ENCODE measurements at regions not wholly inside any gene's neighbourhood (a gene's known extent, or its start where the extent isn't known, plus 50 kb on each side); places are given as distances from the start of the nearest gene placed in this dataset.

DNA sequence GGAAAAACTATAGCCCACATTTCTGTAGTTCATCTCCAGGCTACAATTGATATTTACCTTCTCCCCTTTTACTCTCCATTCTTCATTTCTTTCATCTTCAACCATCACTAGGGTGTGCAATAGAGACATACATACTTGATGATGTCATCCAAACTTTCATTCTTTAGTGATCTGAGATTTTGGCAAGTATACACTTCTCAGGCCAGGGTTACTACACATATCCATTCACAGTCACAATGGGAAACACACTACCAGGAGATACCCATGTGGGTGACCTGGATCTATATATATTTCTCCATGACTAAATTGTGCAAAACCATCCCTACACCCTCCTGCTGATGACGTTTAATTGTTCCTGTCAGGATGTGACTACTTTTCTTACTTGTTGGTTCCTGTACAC lies 769.5 kb upstream of the DPPA4 start:
- DNase-seq (ENCODE audit: low spot score) = no peak

DNA sequence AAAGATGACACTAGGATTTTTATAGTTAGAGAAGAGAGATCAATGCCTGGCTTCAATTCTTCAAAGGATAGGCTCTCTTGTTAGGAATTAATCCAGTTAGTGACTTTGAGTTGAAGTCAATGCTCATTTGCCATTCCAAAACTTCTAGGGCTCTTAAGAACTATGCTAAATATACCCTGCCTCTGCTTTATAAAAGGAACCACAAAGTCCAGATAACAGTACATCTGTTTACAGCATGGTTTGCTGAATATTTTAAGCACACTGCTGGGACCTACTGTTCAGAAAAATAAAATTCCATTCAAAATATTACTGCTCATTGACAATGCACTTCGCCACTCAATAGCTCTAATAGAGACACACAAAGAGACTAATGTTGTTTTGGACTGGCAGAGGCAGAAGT lies 786.6 kb upstream of the DPPA4 start:
- no peak for DNase-seq (ENCODE audit: low spot score)

DNA sequence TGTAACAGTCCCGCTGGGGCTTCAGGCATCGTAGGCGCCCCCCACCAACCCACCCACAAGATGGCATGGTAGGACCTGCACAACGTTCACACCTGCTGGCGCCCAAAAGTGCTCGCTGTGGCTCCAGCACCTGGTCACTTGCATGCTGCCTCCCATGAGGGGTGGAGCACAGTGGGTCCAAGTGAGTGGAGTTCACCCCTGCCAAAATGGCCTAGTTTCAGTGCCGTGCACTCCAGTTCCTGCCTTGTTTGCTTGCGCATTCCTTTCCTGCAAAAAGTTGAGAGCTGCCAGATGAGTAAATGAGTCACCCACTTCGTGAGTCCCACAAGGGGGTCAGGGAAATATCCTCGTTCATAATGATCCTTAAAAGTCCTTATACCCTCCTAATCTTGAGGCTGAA lies 788.7 kb upstream of the DPPA4 start:
- no peak for DNase-seq (ENCODE audit: low spot score)

DNA sequence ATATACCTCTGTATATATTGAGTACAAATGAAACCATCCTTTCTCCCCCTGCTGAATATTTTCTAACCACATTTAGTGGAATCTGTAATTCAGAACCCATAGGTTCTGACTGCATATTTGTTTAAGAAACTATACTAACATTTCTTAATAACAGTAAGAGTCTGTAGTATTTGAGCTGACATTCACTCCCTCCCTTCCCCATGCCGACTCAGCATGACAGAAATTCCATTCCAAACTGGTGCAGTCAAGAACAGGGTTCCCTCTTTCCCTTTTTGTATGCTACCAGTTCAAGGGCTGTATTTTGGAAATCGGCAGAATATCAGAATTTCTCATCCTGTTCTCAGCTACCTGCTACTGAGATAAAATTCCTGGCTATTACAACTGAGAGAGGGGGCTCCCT lies 796.6 kb upstream of the DPPA4 start:
- no peak for DNase-seq (ENCODE audit: low spot score)

DNA sequence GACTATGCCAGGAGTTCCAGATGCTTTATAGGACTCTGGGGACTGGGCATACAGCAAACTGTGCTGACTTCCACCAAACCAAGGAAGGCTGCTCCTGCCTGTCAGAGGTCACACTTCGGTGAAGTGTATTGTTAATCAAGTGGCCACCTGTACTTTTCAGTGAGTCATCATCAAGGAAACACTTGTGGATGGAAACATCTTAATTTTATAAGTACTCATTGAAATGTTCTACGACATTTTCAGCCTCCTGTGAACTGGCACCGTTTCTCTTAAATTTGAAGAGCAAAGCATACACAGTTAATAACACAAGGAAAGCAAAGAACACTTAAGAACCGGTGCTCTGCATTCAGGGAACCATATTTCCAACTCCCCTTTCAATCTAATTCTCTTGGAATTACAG lies 801.7 kb upstream of the DPPA4 start:
- DNase-seq (ENCODE audit: low spot score) = no peak

DNA sequence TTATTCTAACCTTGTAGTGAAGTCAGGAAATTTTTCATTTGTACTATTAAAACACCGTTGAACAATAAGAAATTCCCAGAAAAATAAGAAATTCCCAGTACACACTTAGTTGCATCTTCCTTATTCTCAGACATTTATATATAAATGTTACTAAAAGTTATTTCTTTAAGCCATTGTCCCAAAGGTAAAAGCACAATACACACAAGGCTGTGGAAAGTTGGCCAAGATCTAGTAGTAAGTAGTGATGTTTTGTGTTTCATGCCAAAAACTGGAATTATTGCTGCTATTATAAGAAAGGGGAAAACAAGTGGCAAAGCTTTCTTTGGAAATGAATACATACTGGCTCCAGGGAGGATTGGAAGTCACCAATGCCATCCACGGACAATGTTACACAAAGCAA lies 802.5 kb upstream of the DPPA4 start:
- DNase-seq (ENCODE audit: low spot score) = no peak

DNA sequence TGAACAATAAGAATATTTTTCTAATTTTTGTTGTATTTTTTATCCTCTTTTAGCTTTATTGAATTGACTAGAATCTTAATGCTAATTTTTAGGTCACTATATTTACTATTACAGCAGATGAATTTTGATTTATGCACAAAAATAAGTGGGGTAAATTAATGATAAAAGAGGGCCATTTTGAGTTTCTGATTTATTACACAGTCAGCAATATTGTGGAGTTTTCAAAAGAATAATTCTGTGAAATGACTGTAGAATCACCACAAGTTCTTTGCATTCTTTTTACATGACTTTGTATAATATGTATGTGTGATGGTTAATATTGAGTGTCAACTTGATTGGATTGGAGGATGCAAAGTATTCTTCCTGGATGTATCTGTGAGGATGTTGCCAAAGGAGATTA lies 812.4 kb upstream of the DPPA4 start:
- DNase-seq (ENCODE audit: low spot score) = no peak

DNA sequence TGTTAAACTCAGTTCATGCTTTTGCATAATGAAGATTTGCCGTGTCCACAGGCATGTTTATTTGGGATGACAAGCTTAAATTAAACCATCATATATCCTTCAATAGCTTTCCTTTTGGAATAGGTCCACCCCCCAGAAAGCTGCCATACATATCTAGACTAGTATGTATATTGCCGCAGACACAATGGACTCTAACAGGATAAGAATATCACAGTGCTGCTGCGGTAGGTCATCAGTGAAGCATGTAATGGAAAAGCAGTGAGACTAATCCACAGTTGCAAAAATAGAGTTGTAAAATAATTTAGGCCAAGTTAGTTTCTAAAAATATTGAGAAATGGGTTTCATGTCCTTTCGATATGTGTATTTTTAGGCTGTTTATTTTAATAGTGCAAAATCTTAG lies 819.9 kb upstream of the DPPA4 start:
- DNase-seq (ENCODE audit: low spot score) = no peak

DNA sequence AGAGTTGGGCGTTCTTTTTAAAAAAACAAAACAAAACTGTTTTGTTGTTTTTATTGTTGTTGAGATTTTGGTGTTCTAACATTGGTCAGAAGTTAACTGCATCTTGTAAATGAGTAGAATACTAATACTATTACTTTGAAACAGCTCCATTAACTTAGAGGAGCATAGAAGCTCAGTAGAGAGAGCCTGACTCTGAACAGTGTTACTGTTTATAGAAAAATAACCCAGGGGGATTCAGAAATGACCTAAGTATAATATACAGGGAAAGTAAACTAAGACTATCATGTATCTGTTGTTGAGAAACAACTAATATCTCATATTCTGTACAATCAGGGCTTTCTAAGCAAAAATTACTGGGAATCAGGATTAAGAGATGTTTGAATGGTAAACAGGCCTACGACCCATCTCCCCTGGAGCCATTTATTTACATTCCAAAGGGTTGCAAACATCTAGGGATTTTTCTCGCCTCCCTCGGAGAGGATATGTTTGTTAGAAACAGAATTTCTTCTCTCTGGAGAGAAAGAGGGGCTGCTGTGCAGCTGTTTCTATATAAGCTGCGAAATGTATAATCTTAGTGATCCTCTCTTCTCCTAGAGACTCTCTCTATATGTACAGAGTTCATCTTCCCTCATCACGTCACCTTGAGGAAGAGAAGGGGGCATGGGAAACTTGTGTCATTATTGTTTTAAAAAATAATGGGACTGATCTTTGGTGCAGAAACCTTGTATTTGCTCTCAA lies 827.5 kb upstream of the DPPA4 start:
- no peak for DNase-seq (ENCODE audit: low spot score)

DNA sequence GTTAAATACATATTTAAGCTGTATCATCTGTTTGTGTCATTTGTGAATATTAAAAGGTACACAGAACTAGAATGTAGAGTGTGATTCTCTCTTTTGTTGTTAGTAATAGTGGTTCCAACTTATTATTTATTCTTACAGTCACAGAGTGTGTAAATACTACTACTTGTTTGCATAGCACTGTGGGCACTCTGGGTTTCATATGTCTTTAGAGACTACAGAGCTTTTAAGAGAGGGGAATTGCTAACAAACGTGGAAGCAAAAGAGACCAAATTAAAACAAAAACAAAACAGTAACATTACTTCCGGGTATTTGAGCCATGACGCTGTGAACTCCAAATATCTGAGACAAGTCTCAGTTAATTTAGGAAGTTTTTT lies 828.0 kb upstream of the DPPA4 start:
- no peak for DNase-seq (ENCODE audit: low spot score)

DNA sequence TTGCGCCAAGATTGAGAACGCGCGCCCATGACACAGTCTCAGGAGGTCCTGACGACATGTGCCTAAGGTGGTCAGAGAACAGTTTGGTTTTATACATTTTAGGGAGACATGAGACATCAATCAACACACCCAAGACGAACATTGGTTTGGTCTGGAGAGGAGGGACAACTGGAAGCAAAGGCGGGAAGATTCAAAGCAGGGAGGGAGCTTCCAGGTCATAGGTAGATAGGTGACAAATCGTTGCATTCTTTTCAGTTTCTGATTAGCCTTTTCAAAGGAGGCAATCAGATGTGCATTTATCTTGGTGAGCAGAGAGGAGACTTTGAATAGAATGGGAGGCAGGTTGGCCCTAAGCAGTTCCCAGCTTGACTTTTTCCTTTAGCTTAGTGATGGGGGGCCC lies 828.4 kb upstream of the DPPA4 start:
- no peak for DNase-seq (ENCODE audit: low spot score)

DNA sequence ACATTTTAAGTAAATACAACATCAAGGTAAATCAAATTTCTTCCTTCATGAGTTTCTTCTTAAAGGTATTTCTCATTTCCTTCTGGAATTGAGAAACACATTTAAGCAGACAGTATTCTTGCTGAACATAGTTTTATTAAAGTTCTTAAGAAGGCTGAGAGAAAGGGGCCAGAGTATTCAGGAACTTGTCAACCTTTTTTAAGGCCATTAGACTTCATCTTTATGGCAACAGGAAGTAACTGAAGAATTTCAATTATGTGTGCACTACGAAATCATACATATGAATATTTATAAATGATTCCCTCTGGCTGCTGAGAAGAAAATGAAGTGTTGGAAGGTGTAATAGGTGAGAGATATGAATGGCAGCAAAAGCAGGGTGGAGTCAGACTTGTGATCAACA lies 829.4 kb upstream of the DPPA4 start:
- no peak for DNase-seq (ENCODE audit: low spot score)

DNA sequence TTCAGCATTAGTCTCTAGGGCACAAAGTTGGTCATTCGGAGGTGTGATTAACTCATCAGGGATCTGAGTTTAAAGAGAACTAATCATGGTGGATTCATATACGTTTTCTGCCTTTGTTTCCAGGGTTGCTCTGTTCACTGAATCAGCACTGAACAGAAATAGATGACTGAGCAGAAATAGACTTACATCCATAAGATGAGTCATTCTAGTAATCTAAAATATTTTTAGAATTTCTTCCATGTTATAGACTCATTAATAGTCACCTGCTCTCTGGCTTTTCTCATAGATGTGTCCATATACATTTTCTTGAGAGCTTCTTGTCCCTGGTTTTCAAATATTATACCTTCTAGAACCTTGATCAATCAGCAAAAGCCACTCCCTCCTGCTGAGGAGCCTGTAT lies 837.6 kb upstream of the DPPA4 start:
- no peak for DNase-seq (ENCODE audit: low spot score)

DNA sequence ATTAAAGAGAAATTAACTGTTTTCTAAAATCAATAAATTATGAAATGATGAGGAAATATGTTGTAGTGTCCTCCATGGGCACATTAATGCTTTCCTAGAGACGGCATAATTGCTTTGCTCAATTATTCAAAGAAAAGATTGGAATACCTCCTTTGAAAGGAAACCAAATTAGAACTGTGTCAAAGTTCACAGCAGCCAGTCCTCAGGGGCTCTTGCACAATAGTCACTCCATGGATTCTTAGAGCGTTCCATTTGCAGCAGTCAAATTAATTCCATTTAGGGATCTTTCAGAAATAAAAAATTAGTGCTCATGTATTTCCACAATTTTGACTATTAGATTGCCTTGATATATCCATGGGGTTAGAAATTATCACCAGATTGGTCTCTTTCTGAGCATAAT lies 841.6 kb upstream of the DPPA4 start:
- DNase-seq (ENCODE audit: low spot score) = no peak

DNA sequence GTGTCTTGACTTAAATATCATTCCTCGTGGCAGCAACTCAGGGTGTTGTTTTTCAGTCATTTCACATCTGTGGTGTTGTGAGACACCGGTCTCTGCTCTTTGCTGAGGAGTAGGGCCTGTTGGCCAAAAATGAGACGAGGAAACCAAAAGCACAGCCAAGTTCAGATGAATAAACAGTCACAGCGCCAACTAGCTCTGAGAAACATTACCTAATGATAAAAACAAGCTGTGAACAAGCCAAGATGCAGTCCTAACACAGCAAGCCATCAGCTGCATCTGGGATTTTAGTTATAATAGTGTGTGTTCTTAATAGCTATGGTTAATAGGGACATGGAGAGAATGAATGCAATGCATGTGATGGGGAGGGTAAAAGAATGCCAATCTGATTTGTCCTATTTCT lies 843.4 kb upstream of the DPPA4 start:
- no peak for DNase-seq (ENCODE audit: low spot score)

DNA sequence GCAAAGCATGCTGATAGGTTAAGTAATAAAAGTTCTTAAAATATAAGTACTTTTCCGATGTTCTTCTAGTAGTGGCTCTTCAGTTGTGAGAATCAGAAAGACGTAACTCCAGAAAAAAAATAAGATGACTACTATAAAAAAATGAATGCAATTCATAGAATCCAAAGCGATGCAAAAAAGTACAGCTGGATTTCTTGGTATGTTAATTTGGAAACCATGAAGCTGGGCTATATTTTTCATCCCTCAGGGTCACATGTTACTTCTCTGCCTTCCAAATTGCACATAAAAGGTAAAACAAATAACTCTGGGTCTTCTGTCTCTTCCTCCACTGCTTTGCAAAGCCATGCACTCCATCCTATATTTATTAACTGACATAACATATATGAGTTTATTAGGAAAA lies 843.9 kb upstream of the DPPA4 start:
- DNase-seq (ENCODE audit: low spot score) = no peak

DNA sequence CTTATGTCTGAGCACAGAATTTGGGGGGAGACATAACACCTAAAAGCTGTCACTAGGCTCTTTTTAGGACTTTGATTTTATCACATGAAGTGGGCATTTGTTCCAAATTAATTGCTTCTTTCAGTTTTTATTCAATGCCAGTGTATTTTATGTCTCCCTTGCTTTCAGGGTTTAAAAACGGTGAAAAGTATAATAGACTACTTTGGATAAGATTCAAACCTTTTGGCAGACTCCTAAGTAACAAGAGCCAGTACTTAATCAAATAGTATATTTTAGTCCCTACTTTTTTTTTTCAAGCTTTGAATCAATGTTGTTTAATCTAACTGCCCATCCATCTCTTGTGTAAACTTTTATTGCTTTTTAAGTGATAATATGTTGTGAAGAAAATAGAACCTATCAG lies 847.2 kb upstream of the DPPA4 start:
- no peak for DNase-seq (ENCODE audit: low spot score)

DNA sequence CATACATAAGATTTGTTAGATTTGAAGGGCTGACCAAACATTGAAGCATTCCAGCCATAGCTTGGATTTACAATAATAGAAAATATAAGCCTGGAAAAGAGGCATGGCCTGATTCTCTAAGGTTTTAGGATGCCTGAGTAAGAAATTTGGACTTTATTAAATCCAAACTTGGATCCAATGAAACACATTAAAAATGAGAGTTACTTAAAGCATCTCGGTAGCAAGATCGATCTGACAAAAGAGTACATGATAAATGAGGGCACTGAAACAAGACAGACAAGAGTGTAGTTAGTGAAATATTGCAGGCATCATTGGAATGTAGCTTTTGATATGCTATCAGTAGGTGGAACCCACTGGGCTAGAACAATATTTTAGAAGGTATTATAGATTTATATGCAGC lies 855.7 kb upstream of the DPPA4 start:
- no peak for DNase-seq (ENCODE audit: low spot score)

DNA sequence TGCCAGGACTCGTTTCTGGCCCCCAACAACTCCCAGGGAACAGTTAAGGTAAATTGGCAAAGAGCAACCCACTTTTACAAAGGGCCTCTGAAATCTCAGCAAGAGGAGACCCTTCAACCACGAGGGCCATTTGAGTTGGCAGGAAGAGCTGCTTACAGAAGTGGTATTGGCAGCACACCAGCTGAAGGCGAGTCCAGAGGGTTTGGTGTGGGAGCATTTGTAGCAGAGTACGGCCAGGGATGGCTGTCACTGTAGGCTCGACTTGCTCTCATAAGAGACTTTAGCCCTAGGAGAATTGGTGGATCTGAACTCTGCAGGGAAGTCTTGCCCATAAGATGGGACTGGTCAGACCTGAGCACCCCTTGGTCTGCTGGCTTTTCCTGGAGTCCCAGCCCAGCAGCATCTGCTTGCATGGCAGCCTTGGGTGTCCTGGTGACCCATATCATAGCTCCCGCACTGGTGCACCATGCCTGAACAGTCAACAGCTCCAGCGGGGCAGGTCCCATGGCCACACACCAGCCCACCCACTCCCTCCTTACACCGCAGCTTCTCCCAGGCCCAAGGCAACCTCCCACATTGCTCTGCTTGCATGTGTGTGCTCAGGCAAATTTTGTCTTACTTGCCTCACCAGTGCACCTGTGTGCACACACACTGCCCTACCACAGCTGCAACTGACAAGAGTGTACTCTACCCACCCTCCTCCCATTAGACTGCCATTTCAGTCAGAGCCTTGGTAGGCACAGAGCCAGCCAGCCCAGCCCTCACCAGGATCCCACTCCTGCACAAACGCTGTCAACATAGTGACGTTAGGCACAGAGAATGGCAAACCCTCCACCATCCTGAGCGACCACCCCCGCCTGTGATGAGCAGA lies 861.6 kb upstream of the DPPA4 start:
- DNase-seq (ENCODE audit: low spot score) = no peak

DNA sequence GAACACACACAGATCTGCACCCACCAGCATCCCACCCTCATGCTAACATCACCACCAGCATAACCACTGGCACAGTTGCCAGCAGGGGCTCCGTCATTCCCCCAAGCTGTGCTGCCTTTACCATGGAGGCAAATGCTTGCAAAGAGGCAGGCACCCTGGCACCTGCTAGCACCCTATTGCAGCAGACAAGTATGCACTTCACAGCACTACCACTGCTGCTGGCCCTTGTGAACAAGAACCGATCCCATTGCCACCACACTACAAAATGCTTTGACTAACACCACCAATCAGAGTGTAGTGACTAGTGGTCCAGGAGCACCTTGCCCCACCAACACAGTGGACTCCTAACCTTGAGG lies 862.2 kb upstream of the DPPA4 start:
- no peak for DNase-seq (ENCODE audit: low spot score)

DNA sequence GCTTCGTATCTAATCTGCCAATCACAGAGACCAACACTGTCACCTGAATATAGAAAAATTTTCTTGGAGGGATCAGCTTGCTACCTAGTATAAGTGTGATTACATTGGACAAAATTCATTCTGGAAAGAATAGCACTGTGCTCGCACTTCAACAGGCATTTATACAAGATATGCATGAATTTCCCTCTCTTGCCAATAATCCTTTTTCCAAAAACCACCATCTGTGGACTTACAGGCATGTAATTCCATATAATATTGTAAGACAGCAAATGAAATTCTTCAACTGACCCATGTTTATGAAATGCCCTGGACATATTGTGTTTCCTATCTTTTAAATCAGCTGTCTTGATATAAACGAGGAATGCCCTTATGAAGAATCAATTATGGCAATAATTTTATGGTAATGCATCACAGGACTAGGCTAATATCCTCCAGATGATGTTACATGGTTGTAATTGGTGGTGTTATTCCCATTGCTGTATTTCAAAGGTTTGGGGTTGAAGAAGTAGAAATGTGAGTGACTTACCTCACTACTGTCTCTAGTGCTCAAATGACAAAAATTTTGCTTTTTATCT lies 861.4 kb upstream of the NECTIN3 start:
- no peak for DNase-seq (ENCODE audit: low spot score)

DNA sequence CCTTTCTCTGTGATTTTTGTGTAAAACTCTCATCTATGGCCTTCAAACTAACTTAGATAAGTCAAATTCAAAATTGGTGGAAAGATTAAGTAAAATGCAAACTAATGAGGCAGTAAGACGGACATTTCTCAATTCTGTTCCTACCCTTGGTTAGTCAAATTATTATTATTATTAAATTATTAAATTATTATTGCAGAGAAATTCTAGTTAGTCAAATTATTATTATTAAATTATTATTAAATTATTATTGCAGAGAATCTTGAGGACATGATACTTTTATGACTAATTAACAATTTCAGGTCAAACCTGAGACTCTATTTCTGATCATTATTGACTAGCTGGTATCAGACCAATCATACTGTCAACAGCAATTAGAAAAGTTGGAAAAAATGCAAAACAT lies 845.0 kb upstream of the NECTIN3 start:
- DNase-seq (ENCODE audit: low spot score) = no peak

DNA sequence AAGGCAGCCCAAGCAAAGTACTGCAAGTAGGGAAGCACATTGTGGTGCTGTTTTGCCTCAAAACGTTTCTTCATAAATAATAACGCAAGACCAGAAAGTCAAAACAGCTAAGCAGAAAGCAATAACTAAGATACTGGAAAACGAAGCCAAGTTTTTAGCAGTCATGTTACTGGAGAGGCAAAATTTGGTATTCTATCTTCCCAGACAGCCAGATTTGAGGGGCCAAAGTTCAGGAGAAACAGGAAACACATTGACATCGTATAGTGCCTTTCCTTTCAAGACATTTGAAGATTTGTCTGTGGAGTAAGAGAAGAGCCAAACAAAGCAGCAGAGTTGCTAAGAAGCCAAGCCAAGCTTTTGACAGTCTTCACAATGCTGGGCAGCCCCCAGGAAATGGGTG lies 843.6 kb upstream of the NECTIN3 start:
- DNase-seq (ENCODE audit: low spot score) = no peak

DNA sequence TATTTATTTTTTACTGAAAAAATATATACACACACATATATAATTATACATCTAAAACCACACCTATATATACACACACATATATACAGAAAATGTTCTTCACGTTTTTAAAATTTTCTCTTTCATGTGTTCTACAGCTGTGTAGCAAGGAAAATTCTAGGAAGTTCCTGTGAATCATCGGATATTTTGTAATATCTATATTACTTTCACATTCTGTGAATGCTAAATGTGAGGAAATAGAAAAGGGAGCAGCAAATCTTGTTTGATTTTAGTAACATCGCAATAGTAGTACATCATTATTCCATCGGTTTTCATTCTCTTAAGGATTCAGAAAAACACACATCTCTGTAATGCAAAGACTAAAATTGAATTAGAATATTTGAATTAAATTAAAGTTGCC lies 836.8 kb upstream of the NECTIN3 start:
- no peak for DNase-seq (ENCODE audit: low spot score)
